ENCODE measurements at regions not wholly inside any gene's neighbourhood (a gene's known extent, or its start where the extent isn't known, plus 50 kb on each side); places are given as distances from the start of the nearest gene placed in this dataset.

DNA sequence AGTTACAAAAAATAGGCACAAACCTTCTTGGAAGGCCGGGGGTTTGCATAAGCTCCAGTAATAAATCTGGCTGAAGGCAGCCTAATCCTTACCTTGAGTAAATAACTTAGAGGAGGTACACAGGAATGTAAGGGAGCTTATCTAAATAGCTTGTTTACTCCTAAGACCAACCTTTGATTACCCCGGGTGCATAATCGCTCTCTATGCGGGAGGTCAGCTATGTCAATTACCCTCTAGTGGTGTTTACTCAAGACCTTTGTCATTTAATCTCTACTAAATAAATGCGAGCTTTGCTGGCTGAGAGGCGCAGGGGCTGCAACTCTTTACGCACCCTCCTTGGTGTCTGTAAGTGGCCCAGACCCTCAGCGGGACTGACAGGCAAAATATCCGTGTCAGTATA is 50.2 kb upstream of the MAP9 start:
- FAIRE-seq (no peak), DNase-seq (ENCODE audit: low read depth) (no peak)
- TF ChIP-seq, protein P1, sequence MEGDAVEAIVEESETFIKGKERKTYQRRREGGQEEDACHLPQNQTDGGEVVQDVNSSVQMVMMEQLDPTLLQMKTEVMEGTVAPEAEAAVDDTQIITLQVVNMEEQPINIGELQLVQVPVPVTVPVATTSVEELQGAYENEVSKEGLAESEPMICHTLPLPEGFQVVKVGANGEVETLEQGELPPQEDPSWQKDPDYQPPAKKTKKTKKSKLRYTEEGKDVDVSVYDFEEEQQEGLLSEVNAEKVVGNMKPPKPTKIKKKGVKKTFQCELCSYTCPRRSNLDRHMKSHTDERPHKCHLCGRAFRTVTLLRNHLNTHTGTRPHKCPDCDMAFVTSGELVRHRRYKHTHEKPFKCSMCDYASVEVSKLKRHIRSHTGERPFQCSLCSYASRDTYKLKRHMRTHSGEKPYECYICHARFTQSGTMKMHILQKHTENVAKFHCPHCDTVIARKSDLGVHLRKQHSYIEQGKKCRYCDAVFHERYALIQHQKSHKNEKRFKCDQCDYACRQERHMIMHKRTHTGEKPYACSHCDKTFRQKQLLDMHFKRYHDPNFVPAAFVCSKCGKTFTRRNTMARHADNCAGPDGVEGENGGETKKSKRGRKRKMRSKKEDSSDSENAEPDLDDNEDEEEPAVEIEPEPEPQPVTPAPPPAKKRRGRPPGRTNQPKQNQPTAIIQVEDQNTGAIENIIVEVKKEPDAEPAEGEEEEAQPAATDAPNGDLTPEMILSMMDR (IDR thresholded peaks at IDR 0.05; ENCODE audit: insufficient read depth, low read length, severe bottlenecking), result no peak
- H3K4me3 ChIP-seq (ENCODE audit: low read depth, low read length), result no peak overlapping the region
- no peaks in the 10 kb centered on the region for H3K36me3 ChIP-seq (ENCODE audit: control insufficient read depth, insufficient read depth, low read length)
- no peaks in the 10 kb centered on the region for H3K27me3 ChIP-seq (ENCODE audit: control insufficient read depth, insufficient read depth, low read length)
